GM12872 (cell line): ENCODE measurements at regions not wholly inside any gene's neighbourhood (a gene's known extent, or its start where the extent isn't known, plus 50 kb on each side); places are given as distances from the start of the nearest gene placed in this dataset.

Source experiments
- TF ChIP-seq, protein P1 (sequence below): IDR thresholded peaks from 3 replicates; pipeline ENCODE4 v1.5.1; 2011; ENCODE audit warnings: low read depth, mild to moderate bottlenecking, low read length, moderate library complexity; ENCODE audit not compliant: insufficient read depth

- TF ChIP-seq, protein P1, sequence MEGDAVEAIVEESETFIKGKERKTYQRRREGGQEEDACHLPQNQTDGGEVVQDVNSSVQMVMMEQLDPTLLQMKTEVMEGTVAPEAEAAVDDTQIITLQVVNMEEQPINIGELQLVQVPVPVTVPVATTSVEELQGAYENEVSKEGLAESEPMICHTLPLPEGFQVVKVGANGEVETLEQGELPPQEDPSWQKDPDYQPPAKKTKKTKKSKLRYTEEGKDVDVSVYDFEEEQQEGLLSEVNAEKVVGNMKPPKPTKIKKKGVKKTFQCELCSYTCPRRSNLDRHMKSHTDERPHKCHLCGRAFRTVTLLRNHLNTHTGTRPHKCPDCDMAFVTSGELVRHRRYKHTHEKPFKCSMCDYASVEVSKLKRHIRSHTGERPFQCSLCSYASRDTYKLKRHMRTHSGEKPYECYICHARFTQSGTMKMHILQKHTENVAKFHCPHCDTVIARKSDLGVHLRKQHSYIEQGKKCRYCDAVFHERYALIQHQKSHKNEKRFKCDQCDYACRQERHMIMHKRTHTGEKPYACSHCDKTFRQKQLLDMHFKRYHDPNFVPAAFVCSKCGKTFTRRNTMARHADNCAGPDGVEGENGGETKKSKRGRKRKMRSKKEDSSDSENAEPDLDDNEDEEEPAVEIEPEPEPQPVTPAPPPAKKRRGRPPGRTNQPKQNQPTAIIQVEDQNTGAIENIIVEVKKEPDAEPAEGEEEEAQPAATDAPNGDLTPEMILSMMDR, result no peak
These were observed 306.0 kb downstream of the MAF start for GRCh38 chr16:79294568-79294967.

DNA sequence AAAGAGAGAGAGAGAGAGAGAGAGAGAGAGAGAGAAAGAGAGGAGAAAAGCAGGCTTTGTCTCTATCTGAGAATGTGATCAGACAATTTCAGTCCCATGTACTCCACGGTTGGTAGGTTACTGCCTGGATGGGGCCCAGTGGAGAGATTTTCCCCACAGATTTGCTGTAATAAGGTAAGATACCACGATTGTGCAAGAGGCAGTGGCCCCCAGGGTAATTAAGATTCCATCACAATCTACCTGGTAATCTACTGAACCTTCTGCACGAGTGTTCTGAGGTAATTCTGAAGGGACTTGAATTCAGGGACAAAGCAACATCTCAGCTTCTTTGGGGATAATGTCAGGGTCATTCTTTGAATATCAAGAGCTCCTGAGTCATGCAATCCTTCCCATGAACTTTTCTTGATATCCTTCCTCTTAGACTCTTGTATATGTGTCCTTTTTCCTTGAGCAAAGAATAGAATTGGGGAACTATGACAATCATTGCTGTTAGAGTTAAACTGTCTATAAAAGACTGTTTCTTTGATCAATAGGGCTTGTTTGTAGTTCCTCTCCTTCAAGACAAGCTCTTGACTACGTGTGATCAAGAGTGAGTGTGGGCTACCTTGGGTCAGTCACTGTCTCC, 306.6 kb downstream of the MAF start:
- TF ChIP-seq, protein P1, result no peak

DNA sequence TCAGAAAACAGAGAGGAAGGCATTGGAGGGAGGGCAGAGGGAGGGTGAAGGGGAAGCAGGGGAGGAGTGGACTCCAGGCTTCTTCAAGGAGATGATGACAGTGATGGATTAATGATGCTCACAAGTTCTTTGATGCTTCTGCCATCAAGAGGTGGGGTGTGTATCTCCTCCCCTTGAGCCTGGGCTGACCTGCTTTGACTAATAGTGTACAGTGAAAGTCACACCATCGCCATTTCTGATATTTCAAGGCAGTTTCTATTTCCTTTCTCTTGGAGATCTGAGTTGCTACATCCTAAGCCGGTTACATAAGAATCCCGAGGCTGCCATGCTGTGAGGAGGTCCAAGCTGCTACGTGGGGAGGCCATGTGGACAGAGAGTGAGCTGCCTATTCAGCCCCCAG, 312.5 kb downstream of the MAF start:
- TF ChIP-seq, protein P1, result no peak

DNA sequence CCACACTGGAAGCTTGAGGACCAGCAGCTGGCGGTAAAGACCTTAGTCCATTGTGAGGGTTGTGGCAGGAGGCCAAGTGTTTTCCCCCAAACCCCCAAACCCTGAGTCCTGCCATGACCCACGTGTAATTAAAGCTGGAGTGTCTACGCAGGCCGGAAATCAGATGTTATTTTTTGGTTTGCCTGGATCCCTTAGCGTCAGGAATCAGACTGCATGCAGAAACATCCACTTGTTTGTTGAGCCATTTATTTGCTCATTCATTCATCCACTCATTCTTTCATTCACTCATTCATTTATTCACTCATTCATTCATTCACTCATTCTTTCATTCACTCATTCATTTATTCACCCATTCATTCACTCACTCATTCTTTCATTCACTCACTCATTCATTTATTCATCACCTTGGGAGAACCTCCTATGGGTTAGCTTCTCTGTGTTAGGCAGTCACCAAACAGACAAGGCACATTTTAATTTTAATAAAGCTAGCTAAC, 313.1 kb downstream of the MAF start:
- TF ChIP-seq, protein P1, result no peak

DNA sequence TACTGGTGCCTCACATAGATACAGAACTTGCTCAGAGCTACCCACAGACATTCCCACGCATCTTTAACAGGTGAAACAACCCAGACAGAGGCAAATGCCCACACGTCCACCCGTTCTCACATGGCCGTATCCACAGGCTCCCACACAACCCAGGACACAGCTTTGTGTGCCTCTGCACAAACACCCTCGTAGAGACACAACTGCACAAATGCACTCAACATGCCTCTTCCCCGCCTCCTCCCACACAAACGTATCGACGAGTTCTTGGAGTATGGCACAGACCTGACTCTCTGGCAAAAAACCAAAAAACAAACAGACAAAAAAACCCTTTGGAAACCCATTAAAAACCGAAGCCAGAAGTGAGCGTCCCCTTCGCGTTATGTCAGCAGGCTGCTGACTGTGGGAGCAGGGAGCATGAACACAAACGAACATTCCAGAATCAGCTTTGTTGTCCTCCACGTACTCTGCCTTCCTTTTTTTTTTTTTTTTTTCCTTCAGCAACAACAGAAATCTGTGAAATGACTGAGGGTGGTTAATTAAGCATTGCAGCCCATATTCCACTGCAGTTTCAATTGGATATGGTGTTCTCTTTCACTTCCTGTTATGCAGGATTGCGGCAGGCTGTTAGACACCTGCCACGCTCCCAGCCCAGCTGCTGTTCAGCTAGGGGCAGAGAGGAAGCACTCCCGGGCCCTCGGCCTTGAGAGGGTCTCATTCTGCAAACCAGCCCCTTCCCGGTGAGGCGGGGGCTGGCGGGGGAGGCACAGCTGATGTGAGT, 313.7 kb downstream of the MAF start:
- TF ChIP-seq, protein P1, result no peak

- TF ChIP-seq, protein P1, result no peak
These were observed 315.8 kb downstream of the MAF start for GRCh38 chr16:79284766-79285165.

- TF ChIP-seq, protein P1, result no peak
These were observed 317.0 kb downstream of the MAF start for GRCh38 chr16:79283578-79283977.
